Nephron (organoid): ENCODE measurements at regions not wholly inside any gene's neighbourhood (a gene's known extent, or its start where the extent isn't known, plus 50 kb on each side); places are given as distances from the start of the nearest gene placed in this dataset.

Experiments used
- H3K27ac Mint-ChIP-seq, 3 experiments: 2 replicates each; pipeline ENCODE4 v1.8.0; 2020; ENCODE audit warnings: mixed read lengths in 3 of 3, mild to moderate bottlenecking in 2 of 3, moderate library complexity in 1 of 3
- H3K27me3 Mint-ChIP-seq: 2 replicates; pipeline ENCODE4 v1.8.0; 2021; ENCODE audit warnings: low read depth, mild to moderate bottlenecking, moderate library complexity, mixed read lengths
- H3K36me3 Mint-ChIP-seq: 2 replicates; pipeline ENCODE4 v1.8.0; 2020; ENCODE audit warnings: low read depth, mixed read lengths
- H3K4me1 Mint-ChIP-seq: 2 replicates; pipeline ENCODE4 v1.8.0; 2020; ENCODE audit warnings: mixed read lengths
- H3K4me3 Mint-ChIP-seq, 3 experiments: 2 replicates each; pipeline ENCODE4 v1.8.0; 2020; ENCODE audit warnings: mild to moderate bottlenecking in 3 of 3, mixed read lengths in 3 of 3, moderate library complexity in 2 of 3
- H3K9me3 Mint-ChIP-seq: 2 replicates; pipeline ENCODE4 v1.8.0; 2020; ENCODE audit warnings: mixed read lengths
- TF ChIP-seq, protein P1 (sequence below), 3 experiments: fragments of 200-600 bp; sonication (generic); IDR thresholded peaks; one replicate each; pipeline ENCODE4 v1.5.0; 2021; ENCODE audit warnings: antibody characterized with exemption in 3 of 3; ENCODE audit not compliant: unreplicated experiment in 3 of 3

DNA sequence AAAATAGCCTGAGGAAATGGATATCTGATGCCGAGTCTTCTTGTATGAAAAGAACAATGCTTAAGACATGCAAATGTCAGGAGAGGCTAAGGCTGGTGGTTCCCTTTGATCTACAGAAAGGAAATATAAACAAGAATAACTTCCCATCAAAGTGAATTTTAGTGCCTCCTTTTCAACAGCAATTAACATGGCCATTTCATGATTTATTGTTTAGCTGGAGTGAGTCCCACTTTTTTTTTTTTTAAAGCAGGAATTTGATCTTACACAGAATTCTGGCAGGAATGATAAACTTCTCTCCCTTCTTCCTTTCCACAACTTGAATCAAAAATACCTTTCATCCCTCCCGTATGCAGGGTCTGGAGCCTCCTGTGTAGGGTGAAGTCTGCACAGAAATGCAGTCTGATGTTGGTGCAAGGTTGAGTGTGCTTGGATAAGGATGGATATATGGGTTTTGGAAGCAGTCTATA is 287.0 kb downstream of the MEX3B start:
- Mint-ChIP-seq H3K4me3 (no peak overlapping the region), H3K27me3 (peaks cover 10% of the 10 kb centered on the region), H3K9me3 (no peaks in the 10 kb centered on the region), H3K4me1 (peaks cover 42% of the 10 kb centered on the region), H3K27ac (peak overlapping the region; percentile 67 to 76 (median 70)), H3K36me3 (no peaks in the 10 kb centered on the region)
- TF ChIP-seq, protein P1, sequence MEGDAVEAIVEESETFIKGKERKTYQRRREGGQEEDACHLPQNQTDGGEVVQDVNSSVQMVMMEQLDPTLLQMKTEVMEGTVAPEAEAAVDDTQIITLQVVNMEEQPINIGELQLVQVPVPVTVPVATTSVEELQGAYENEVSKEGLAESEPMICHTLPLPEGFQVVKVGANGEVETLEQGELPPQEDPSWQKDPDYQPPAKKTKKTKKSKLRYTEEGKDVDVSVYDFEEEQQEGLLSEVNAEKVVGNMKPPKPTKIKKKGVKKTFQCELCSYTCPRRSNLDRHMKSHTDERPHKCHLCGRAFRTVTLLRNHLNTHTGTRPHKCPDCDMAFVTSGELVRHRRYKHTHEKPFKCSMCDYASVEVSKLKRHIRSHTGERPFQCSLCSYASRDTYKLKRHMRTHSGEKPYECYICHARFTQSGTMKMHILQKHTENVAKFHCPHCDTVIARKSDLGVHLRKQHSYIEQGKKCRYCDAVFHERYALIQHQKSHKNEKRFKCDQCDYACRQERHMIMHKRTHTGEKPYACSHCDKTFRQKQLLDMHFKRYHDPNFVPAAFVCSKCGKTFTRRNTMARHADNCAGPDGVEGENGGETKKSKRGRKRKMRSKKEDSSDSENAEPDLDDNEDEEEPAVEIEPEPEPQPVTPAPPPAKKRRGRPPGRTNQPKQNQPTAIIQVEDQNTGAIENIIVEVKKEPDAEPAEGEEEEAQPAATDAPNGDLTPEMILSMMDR (IDR thresholded peaks at IDR 0.05; ENCODE audit: unreplicated experiment in 3 of 3), result no peak

DNA sequence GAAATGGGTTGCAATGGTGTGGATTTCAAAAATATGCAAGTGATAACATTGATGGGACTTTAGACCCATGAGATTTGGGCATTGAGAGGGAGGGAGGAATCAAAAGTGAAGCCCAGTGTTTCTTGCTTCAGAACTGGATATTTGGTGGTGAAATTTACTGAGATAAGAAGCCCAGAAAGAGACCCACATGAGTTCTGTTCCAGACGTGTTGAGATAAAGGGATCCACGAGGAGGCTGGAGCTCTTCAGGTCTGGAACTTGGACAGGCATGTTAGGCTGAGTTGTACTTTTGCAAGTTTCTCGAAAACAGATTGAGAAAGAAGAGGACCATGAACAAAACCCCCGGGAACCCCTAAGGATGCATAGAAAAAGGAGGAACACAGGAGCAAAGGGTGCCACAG is 290.2 kb downstream of the MEX3B start:
- Mint-ChIP-seq H3K27ac (no peak overlapping the region), H3K27me3 (peaks cover 6% of the 10 kb centered on the region), H3K36me3 (no peaks in the 10 kb centered on the region), H3K4me1 (peaks cover 63% of the 10 kb centered on the region), H3K9me3 (no peaks in the 10 kb centered on the region), H3K4me3 (no peak overlapping the region)
- TF ChIP-seq, protein P1 (IDR thresholded peaks at IDR 0.05; ENCODE audit: unreplicated experiment in 3 of 3), result no peak

DNA sequence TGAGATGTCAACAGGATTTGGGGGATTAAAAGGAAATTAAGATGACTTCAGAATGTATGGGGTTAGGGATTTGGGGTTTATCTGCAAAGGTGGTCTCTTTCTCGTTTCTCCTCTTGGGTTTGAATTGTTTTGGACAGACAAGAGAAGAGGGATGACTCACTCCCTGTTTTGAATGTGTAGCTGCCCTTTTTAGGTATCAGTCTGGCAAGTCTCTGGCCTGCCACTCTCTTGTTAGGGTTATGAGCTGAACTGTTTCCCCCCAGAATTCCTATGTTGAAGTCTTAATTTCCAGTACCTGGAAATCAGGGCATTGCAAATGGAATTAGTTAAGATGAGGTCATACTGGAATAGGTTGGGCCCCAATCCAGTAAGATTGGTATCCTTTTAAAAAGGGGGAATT is 291.7 kb downstream of the MEX3B start:
- TF ChIP-seq, protein P1 (IDR thresholded peaks at IDR 0.05; ENCODE audit: unreplicated experiment in 3 of 3), result no peak
- Mint-ChIP-seq H3K27me3 (peaks cover 6% of the 10 kb centered on the region), H3K27ac (peak overlapping the region in 1 of 3 experiments; percentile 43), H3K4me1 (peaks cover 60% of the 10 kb centered on the region), H3K36me3 (no peaks in the 10 kb centered on the region), H3K4me3 (no peak overlapping the region), H3K9me3 (no peaks in the 10 kb centered on the region)

DNA sequence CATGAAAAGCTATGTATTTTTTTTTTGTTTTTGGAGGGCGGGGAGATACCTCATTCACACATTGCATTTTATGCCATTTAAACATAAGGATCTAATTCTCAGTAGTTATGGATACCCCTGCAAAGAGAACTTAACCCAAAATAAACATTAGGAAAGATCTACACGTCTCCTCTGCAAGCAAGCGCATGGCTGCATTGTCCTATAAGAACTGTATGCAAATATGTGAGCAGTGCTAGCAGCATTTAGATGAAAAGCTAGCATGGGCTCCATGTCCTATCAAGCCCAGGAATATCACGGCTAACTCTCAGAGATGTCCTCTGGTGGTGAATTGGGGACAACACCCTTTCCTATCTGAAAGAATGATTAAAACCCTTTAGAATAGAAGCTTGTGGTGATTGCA is 292.8 kb downstream of the MEX3B start:
- Mint-ChIP-seq H3K4me1 (peaks cover 60% of the 10 kb centered on the region), H3K4me3 (no peak overlapping the region), H3K27ac (peak overlapping the region; percentile 43 to 87 (median 82)), H3K36me3 (no peaks in the 10 kb centered on the region), H3K9me3 (no peaks in the 10 kb centered on the region), H3K27me3 (peaks cover 6% of the 10 kb centered on the region)
- TF ChIP-seq, protein P1 (IDR thresholded peaks at IDR 0.05; ENCODE audit: unreplicated experiment in 3 of 3), result no peak

DNA sequence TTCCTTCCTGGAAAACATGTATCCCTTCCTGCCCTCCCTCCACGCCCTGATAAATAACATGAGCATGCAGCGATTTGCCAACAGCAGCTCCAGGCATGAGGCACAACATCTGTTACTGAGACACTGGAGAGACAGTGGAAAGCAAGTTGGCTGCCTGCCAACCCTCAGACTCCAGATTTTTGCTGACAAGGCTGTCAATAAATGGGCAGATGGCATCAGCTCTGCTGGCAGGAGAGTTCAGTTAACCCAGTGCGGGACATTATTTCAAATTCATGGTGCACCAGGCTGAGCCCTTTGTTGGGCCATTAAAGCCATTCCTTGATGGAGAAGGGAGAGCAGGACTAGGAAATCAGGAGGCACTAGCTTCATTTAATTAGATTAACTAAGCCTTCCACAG is 293.3 kb downstream of the MEX3B start:
- TF ChIP-seq, protein P1 (IDR thresholded peaks at IDR 0.05; ENCODE audit: unreplicated experiment in 3 of 3), result no peak
- Mint-ChIP-seq H3K9me3 (no peaks in the 10 kb centered on the region), H3K27ac (peak overlapping the region; percentile 43 to 87 (median 82)), H3K4me1 (peaks cover 60% of the 10 kb centered on the region), H3K4me3 (peak overlapping the region in 1 of 3 experiments; percentile 5), H3K36me3 (no peaks in the 10 kb centered on the region), H3K27me3 (peaks cover 6% of the 10 kb centered on the region)

DNA sequence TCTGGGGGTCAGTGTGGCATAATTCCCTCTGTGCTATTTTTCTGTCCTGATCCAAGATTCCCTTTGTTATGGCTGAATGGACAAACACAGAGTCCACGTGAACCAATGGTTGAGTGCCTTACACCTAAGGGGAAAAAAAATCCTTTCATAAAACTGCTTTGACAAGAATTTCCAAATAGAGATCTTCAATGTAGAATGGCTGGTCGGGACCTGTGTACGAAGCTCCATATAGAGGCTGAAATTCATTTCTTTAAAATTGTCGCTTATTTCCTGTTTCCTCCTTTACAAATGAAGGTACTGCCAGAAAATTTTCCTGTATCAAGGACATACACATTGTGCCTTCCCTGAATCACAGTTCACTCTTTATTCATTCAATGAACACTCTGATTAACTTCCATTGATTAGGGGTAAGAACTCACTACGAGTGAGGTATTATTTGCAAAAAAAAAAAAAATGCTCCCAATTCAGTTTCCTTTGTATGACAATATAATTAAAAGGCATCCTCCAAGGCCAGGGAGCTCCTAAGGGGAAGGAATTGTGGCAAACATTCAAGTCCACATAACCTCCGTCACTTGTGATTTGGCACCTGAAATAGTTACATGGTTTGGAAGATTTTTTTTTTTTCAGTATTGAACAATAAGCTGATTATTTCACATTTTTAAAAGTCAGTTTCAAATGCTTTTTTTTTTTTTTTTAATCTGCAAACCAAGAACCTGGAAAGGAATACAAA is 293.8 kb downstream of the MEX3B start:
- Mint-ChIP-seq H3K9me3 (no peaks in the 10 kb centered on the region), H3K4me1 (peaks cover 60% of the 10 kb centered on the region), H3K4me3 (peak overlapping the region in 1 of 3 experiments; percentile 17), H3K27me3 (peaks cover 6% of the 10 kb centered on the region), H3K36me3 (no peaks in the 10 kb centered on the region), H3K27ac (peak overlapping the region; percentile 43 to 87 (median 82))
- TF ChIP-seq, protein P1 (IDR thresholded peaks at IDR 0.05; ENCODE audit: unreplicated experiment in 3 of 3), result no peak
